Heart left ventricle (tissue), 16 donors: ENCODE measurements at regions not wholly inside any gene's neighbourhood (a gene's known extent, or its start where the extent isn't known, plus 50 kb on each side); places are given as distances from the start of the nearest gene placed in this dataset.
A peak's percentile ranks its signal among the peaks of the same experiment; 100 is the strongest.

Experiments used
- ATAC-seq, 4 donors: fragments of 200-7000 bp; cut with Tn5 transposase; one replicate each; pipeline ENCODE4 v1.9.1; 2020 to 2022; ENCODE audit warnings: moderate library complexity in 4 of 4, mild to moderate bottlenecking in 3 of 4, moderate number of reproducible peaks in 1 of 4
- DNase-seq, 5 donors: peaks; one replicate each; pipeline ENCODE4 v3.0.0-alpha.2; 2020
- H3K27ac ChIP-seq, 12 donors: fragments of 200-600 bp; sonication (generic) in 4 of 12; one replicate each; pipeline versions ENCODE4 v1.5.0 to v1.8.0; 2016 to 2022; ENCODE audit warnings: mild to moderate bottlenecking in 2 of 12
- H3K27me3 ChIP-seq, 9 donors: fragments of 200-600 bp; sonication (generic) in 2 of 9; one replicate each; pipeline versions ENCODE4 v1.5.1 to v1.8.0; 2016 to 2022; ENCODE audit warnings: mild to moderate bottlenecking in 3 of 9
- H3K36me3 ChIP-seq, 9 donors: fragments of 200-600 bp; sonication (generic) in 2 of 9; one replicate each; pipeline versions ENCODE4 v1.5.0 to v1.8.0; 2018 to 2022; ENCODE audit warnings: mild to moderate bottlenecking in 2 of 9
- H3K4me1 ChIP-seq, 12 donors: fragments of 200-600 bp; sonication (generic) in 4 of 12; one replicate each; pipeline versions ENCODE4 v1.5.0 to v1.8.0; 2016 to 2022; ENCODE audit warnings: mild to moderate bottlenecking in 3 of 12
- H3K4me3 ChIP-seq, 12 donors: fragments of 200-600 bp; sonication (generic) in 4 of 12; one replicate each; pipeline versions ENCODE4 v1.5.0 to v1.8.0; 2017 to 2022; ENCODE audit warnings: mild to moderate bottlenecking in 9 of 12, moderate library complexity in 4 of 12
- H3K9me3 ChIP-seq, 12 donors: fragments of 200-600 bp; sonication (generic) in 4 of 12; one replicate each; pipeline versions ENCODE4 v1.5.0 to v1.8.0; 2016 to 2022; ENCODE audit warnings: mild to moderate bottlenecking in 1 of 12
- CTCF ChIP-seq, 12 donors: fragments of 200-600 bp; sonication (generic) in 4 of 12; IDR thresholded peaks; one replicate each; pipeline versions ENCODE4 v1.5.0 to v1.8.0; 2018 to 2022; ENCODE audit warnings: antibody characterized with exemption in 12 of 12, mild to moderate bottlenecking in 5 of 12
- POLR2A ChIP-seq, 2 donors: fragments of 450-650 bp; IDR thresholded peaks; one replicate each; pipeline ENCODE4 v1.6.1; 2017; ENCODE audit warnings: antibody characterized with exemption in 2 of 2, mild to moderate bottlenecking in 2 of 2, moderate library complexity in 2 of 2
- WGBS, 4 donors: extraction: QIAGEN DNeasy Blood & Tissue Kit in 2 of 4; methylation state at CpG; one replicate each; pipeline versions ENCODE4 v1.1.5 to v1.1.7; 2013 to 2018; 5-methylcytosine and 5-hydroxymethylcytosine counted together
- intact Hi-C, 10 donors: fragments of 100-400 bp; cut with DNase I; formaldehyde crosslinking; loops; one replicate each; pipeline versions ENCODE4 v1.11.1 to v1.14.2; 2022
- donor health status: ischemic (EF 13 %, LVEDD 7.1; RV severe dilation, severe dysfunction).
- donor health status: healthy with polysubstance abuse.
- donor health status: DM: no; HTN: yes; CAD: no.
- donor health status: DM: no; HTN: no; CAD: no.
- donor health status: ischemic (EF 25% LVEDD 6.9; RV normal size, moderate dysfunction).
- donor health status: ischemic (EF 25% LVEDD 5.7; RV mildly dilated, moderate dysfunction).
- donor health status: healthy.
- donor health status: DM: yes; HTN: yes; CAD: no.
- donor health status: ischemic (EF 35%, LVEDD 5.7; RV mildly dilated, moderate dysfunction).
- donor health status: nonischemic (EF 11% LVEDD 7.7; RV severe dilation, severe dysfunction).
- donor health status: DM: yes; HTN: yes; CAD: no.
- donor health status: PGD.
- donor health status: ischemic (EF 29% LVEDD 5.4; RV normal size, mild dysfunction).
- donor health status: nonischemic (EF 23%, LVEDD 6.1; RV moderate dilation, normal function).

- no peak overlapping the region for H3K4me3 ChIP-seq
- no peak for DNase-seq
- H3K27me3 ChIP-seq, result no peaks in the 10 kb centered on the region
- no peaks in the 10 kb centered on the region for H3K36me3 ChIP-seq
- intact Hi-C loops, result loop anchor here in 3 of 10 donors (10.0 kb wide), 2 partner anchors 117 to 313 kb away; no protein-coding TSS in a partner anchor
- peaks cover 0 to 24% (median 19%) of the 10 kb centered on the region in 12 donors for H3K4me1 ChIP-seq
- no peak overlapping the region for H3K27ac ChIP-seq
- ATAC-seq, result no peak
- no peak for TF ChIP-seq POLR2A (IDR thresholded peaks at IDR 0.05)
- TF ChIP-seq CTCF (IDR thresholded peaks at IDR 0.05), result no peak
- WGBS, 4 donors, result 81 to 89% (median 84%) methylated on average over 4 of the region's 4 CpGs
- H3K9me3 ChIP-seq, result no peaks in the 10 kb centered on the region
Observed at GRCh38 chr2:134777593-134777992, 58.8 kb upstream of the TMEM163 start.

GRCh38 chr2:134778372-134778771 lies 59.6 kb upstream of the TMEM163 start:
- Histone ChIP-seq H3K4me3 (no peak overlapping the region), H3K4me1 (peaks cover 0 to 22% (median 19%) of the 10 kb centered on the region in 12 donors), H3K27ac (no peak overlapping the region), H3K9me3 (no peaks in the 10 kb centered on the region), H3K27me3 (no peaks in the 10 kb centered on the region), H3K36me3 (no peaks in the 10 kb centered on the region)
- ATAC-seq, result no peak
- WGBS, 4 donors, result 87 to 99% (median 90%) methylated on average over 4 of the region's 4 CpGs
- peak in 8 of 12 donors; percentile 13 to 38 (median 24) for TF ChIP-seq CTCF (IDR thresholded peaks at IDR 0.05)
- no peak for TF ChIP-seq POLR2A (IDR thresholded peaks at IDR 0.05)
- intact Hi-C loops, result loop anchor here in 3 of 10 donors (10.0 kb wide), 2 partner anchors 116 to 314 kb away; no protein-coding TSS in a partner anchor
- no peak for DNase-seq

- ATAC-seq (no peak), DNase-seq (no peak)
- no peak overlapping the region for H3K4me3 ChIP-seq
- H3K9me3 ChIP-seq, result no peaks in the 10 kb centered on the region
- no peak overlapping the region for H3K27ac ChIP-seq
- H3K36me3 ChIP-seq, result no peaks in the 10 kb centered on the region
- intact Hi-C loops, result loop anchor here in 3 of 10 donors (10.0 kb wide), 3 partner anchors 114 to 326 kb away; no protein-coding TSS in a partner anchor
- H3K27me3 ChIP-seq, result no peaks in the 10 kb centered on the region
- no peak for TF ChIP-seq POLR2A (IDR thresholded peaks at IDR 0.05)
- TF ChIP-seq CTCF (IDR thresholded peaks at IDR 0.05), result no peak
- peaks cover 0 to 30% (median 0%) of the 10 kb centered on the region in 12 donors for H3K4me1 ChIP-seq
- 54 to 69% (median 60%) methylated on average over 1 of the region's 1 CpG for WGBS, 4 donors
Observed at GRCh38 chr2:134780972-134781371, 57.4 kb upstream of the ACMSD start.

DNA sequence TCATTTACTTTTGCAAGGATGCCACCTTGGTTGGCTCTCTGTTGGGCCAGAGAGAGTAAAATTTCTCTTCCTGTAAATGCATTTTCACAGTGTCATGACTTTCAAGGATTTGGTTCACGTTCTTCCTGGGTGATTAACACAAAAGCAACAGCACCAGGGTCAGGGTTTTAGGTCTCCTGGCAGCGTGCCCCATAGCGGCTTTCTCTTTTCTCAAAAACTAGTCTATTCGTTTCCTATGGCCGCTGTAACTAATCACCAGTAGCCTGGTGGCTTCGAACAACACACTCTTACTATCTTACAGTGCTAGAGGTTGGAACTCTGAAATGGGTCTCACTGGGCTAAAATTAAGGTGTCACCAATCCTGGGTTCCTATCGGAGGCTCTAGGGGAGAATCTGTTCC lies 56.3 kb upstream of the ACMSD start:
- no peaks in the 10 kb centered on the region for H3K36me3 ChIP-seq
- H3K4me3 ChIP-seq, result no peak overlapping the region
- no peak for DNase-seq
- H3K4me1 ChIP-seq, result peaks cover 0 to 30% (median 0%) of the 10 kb centered on the region in 12 donors
- H3K27ac ChIP-seq, result no peak overlapping the region
- peaks cover 0 to 2% (median 0%) of the 10 kb centered on the region in 12 donors for H3K9me3 ChIP-seq
- no peaks in the 10 kb centered on the region for H3K27me3 ChIP-seq
- ATAC-seq, result no peak
- intact Hi-C loops, result loop anchor here in 3 of 10 donors (10.0 kb wide), 3 partner anchors 113 to 327 kb away; no protein-coding TSS in a partner anchor
- no peak for TF ChIP-seq CTCF (IDR thresholded peaks at IDR 0.05)
- no peak for TF ChIP-seq POLR2A (IDR thresholded peaks at IDR 0.05)
- WGBS, 4 donors, result 85 to 92% (median 90%) methylated on average over 7 of the region's 7 CpGs
